ENCODE measurements at regions not wholly inside any gene's neighbourhood (a gene's known extent, or its start where the extent isn't known, plus 50 kb on each side); places are given as distances from the start of the nearest gene placed in this dataset.

GRCh38 chr11:122327528-122327927 is 211.5 kb upstream of the BLID start:
- TF ChIP-seq POLR2AphosphoS5 (IDR thresholded peaks at IDR 0.05; ENCODE audit: low read depth, low read length) (no peak), CTCF (IDR thresholded peaks at IDR 0.05; ENCODE audit: control extremely low read depth in 1 of 3, insufficient read depth in 1 of 3, low read depth in 1 of 3, low read length in 3 of 3) (no peak), EZH2 (IDR thresholded peaks at IDR 0.05; ENCODE audit: low read depth, low read length, severe bottlenecking) (no peak), ZNF274 (IDR thresholded peaks at IDR 0.05; ENCODE audit: borderline replicate concordance, extremely low read depth, low read length) (no peak), KDM1A (IDR thresholded peaks at IDR 0.05; ENCODE audit: borderline replicate concordance, low read length) (no peak), EP300 (IDR thresholded peaks at IDR 0.05; ENCODE audit: borderline replicate concordance in 1 of 2, low read depth in 2 of 2, low read length in 2 of 2) (no peak), NANOG (IDR thresholded peaks at IDR 0.05; ENCODE audit: insufficient read depth, low read depth, low read length, poor library complexity, severe bottlenecking) (no peak), SRF (IDR thresholded peaks at IDR 0.05; ENCODE audit: low read depth, low read length) (no peak), MAX (IDR thresholded peaks at IDR 0.05) (no peak), RAD21 (IDR thresholded peaks at IDR 0.05 in 1 of 2, conservative IDR thresholded peaks at IDR 0.05 in 1 of 2; ENCODE audit: low read depth in 2 of 2, low read length in 2 of 2) (no peak), SP2 (IDR thresholded peaks at IDR 0.05; ENCODE audit: low read length) (no peak), ASH2L (IDR thresholded peaks at IDR 0.05; ENCODE audit: low read length) (no peak), JUND (IDR thresholded peaks at IDR 0.05; ENCODE audit: low read length) (no peak)

Data from H1 (cell line).